D721Med (cell line): ENCODE measurements at regions not wholly inside any gene's neighbourhood (a gene's known extent, or its start where the extent isn't known, plus 50 kb on each side); places are given as distances from the start of the nearest gene placed in this dataset.

Experiments used
- DNase-seq: peaks from one replicate; pipeline ENCODE4 v3.0.0; 2011; ENCODE audit warnings: low spot score; ENCODE audit not compliant: insufficient read length
- FAIRE-seq: peaks from 2 replicates; lab custom pipeline; 2011; peaks lifted over from hg19 to GRCh38; lab: Jason Lieb, UNC
- TF ChIP-seq, protein P1 (sequence below): IDR thresholded peaks from 2 replicates; pipeline ENCODE4 v1.5.1; 2012; ENCODE audit warnings: mild to moderate bottlenecking, control low read depth; ENCODE audit not compliant: insufficient read depth; ENCODE audit errors: missing control alignments

DNA sequence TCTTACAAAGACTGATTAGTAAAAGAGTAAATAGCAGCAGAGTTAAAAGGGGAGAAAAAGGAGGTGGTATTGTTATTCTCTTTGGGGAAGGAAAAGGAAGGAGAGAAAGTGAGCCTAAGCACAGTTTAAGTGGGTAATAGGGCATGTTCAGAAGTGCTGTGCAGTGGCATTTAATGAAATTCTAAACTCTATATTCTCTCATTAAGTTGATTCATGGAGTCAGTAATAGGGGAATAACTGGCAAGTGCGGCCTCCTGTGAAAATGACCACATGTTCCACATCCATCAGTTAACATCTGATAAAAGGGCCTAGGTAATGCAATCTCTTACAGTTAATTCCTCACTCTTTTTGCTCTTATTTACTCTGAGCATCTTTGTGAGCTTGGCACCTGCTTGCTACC lies 516.7 kb downstream of the JRKL start:
- TF ChIP-seq, protein P1, sequence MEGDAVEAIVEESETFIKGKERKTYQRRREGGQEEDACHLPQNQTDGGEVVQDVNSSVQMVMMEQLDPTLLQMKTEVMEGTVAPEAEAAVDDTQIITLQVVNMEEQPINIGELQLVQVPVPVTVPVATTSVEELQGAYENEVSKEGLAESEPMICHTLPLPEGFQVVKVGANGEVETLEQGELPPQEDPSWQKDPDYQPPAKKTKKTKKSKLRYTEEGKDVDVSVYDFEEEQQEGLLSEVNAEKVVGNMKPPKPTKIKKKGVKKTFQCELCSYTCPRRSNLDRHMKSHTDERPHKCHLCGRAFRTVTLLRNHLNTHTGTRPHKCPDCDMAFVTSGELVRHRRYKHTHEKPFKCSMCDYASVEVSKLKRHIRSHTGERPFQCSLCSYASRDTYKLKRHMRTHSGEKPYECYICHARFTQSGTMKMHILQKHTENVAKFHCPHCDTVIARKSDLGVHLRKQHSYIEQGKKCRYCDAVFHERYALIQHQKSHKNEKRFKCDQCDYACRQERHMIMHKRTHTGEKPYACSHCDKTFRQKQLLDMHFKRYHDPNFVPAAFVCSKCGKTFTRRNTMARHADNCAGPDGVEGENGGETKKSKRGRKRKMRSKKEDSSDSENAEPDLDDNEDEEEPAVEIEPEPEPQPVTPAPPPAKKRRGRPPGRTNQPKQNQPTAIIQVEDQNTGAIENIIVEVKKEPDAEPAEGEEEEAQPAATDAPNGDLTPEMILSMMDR = no peak
- no peak for DNase-seq
- no peak for FAIRE-seq

DNA sequence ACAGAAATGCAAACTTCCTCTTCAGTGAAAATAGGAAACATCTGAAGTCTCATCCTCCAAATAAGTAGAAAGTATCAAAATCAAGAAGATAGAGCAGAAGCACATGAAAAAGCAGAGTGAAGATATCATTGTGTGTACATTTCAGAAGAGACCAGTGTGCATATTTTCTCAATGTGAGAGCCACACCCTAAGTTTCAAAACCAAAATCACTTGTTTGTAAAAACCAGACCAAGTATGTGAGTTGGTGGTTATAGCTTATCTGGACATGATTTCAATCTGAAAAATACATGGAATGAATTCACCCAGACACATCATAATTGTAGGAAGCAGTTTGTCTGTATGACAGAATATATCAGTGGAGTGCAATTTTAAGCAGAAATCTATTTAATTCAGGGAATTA lies 536.0 kb downstream of the JRKL start:
- FAIRE-seq = no peak
- DNase-seq = no peak
- TF ChIP-seq, protein P1 = no peak

DNA sequence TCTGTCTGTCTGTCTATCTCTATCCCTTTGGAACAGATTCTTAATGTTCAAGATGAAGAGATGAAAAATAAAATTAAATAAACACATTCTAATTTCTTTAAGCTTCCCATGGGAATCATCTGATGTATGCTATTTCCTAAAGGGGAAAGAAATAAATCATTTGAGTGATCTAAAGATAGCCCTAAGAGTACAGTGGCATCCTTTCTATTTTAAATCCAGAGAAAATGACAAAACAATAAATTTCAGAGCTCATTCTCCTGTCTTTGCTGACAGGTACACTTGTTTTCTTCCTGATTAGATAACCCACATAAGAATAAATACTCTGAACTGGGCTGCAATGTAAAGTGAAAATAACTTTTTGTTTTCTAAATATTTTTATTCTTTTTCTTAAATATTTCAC lies 550.4 kb downstream of the JRKL start:
- TF ChIP-seq, protein P1 = no peak
- no peak for DNase-seq
- FAIRE-seq = no peak

DNA sequence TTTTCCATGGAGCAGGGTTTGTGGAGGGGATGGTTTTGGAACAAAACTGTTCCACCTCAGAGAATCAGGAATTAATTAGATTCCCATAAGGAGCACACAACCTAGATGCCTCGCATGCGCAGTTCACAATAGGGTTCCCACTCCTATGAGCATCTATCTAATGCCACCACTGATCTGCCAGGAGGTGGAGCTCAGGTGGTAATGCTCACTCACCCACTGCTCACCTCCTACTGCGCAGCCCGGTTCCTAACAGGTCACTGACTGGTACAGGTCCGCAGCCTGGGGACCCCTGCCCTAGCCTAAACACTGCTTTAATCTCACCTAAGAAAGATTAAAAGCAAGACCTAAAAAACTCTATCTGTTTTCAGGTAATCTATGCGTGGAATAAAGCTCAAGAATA lies 553.0 kb downstream of the JRKL start:
- DNase-seq (no peak), FAIRE-seq (no peak)
- TF ChIP-seq, protein P1 = no peak

DNA sequence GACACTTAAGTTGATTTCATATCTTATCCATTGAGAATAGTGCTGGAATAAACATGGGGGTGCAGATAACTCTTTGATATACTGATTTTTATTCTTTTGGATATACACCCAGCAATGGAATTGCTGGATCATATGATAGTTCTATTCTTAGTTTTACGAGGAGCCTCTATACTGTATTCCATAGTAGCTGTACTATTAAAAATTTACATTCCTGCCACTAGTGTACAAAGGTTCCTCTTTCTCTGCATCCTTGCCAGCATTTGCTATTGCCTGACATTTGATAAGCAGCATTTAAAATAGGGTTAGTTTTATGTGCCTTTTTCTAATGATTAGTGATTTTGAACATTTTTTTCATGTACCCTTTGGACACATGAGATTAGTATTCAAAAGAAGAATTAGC lies 554.2 kb downstream of the JRKL start:
- FAIRE-seq = no peak
- TF ChIP-seq, protein P1 = no peak
- DNase-seq = no peak

DNA sequence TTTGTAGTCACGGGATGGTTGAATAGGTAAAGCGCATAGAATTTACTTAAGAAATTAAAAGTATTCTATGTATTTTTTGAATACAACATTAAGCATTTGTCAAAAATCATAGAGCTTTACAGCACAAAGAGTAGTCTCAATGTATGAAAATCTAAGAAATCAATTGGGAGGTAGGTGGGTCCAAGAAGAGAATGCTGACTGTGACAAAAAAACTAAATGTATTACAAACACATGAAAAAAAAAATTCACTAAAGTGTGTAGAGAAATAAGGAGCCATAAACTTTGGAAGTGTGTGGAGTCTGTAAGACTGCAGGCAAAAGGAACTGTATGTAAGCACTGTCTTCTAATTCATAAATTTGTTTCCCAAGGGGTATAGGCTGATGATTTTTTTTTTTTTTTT lies 558.3 kb downstream of the JRKL start:
- TF ChIP-seq, protein P1 = no peak
- no peak for FAIRE-seq

DNA sequence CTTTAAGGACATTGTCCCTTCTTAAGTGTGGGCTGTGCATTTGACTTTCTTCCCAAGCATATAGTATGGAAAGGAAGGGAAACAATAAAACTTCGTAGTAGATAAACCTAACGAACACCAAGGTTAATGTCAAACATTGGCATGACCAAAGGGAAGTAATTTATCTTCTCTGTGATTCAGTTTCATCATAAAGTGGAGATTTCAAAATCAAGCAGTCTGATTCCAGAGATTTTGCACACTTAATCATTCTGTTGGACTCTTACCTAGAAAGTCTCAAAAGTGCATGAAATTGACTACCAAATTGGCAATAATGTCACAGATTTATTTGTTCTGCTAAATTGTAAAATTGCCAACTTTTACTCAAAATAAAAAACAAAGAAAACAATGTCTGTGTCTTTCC lies 559.7 kb downstream of the JRKL start:
- TF ChIP-seq, protein P1 = no peak
- no peak for FAIRE-seq
- no peak for DNase-seq

More for the DNA sequence above, 558.3 kb downstream of the JRKL start:
- no peak for DNase-seq
